ENCODE measurements at regions not wholly inside any gene's neighbourhood (a gene's known extent, or its start where the extent isn't known, plus 50 kb on each side); places are given as distances from the start of the nearest gene placed in this dataset.

GRCh38 chr2:12331698-12332097 lies 385.0 kb upstream of the TRIB2 start:
- no peak overlapping the region for H3K27ac ChIP-seq
- no peak for TF ChIP-seq POLR2A (IDR thresholded peaks at IDR 0.05)
- TF ChIP-seq, protein P1, sequence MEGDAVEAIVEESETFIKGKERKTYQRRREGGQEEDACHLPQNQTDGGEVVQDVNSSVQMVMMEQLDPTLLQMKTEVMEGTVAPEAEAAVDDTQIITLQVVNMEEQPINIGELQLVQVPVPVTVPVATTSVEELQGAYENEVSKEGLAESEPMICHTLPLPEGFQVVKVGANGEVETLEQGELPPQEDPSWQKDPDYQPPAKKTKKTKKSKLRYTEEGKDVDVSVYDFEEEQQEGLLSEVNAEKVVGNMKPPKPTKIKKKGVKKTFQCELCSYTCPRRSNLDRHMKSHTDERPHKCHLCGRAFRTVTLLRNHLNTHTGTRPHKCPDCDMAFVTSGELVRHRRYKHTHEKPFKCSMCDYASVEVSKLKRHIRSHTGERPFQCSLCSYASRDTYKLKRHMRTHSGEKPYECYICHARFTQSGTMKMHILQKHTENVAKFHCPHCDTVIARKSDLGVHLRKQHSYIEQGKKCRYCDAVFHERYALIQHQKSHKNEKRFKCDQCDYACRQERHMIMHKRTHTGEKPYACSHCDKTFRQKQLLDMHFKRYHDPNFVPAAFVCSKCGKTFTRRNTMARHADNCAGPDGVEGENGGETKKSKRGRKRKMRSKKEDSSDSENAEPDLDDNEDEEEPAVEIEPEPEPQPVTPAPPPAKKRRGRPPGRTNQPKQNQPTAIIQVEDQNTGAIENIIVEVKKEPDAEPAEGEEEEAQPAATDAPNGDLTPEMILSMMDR (IDR thresholded peaks at IDR 0.05): no peak
- H3K36me3 ChIP-seq: no peaks in the 10 kb centered on the region
- DNase-seq: no peak
- no peaks in the 10 kb centered on the region for H3K27me3 ChIP-seq
- H3K4me1 ChIP-seq: no peaks in the 10 kb centered on the region
- no peaks in the 10 kb centered on the region for H3K9me3 ChIP-seq
- no peak overlapping the region for H3K4me3 ChIP-seq

GRCh38 chr2:12333293-12333692 lies 383.4 kb upstream of the TRIB2 start:
- Histone ChIP-seq H3K27ac (no peak overlapping the region), H3K4me1 (no peaks in the 10 kb centered on the region), H3K27me3 (no peaks in the 10 kb centered on the region), H3K4me3 (no peak overlapping the region), H3K36me3 (no peaks in the 10 kb centered on the region), H3K9me3 (no peaks in the 10 kb centered on the region)
- TF ChIP-seq POLR2A (IDR thresholded peaks at IDR 0.05): no peak
- TF ChIP-seq, protein P1 (IDR thresholded peaks at IDR 0.05): no peak
- no peak for DNase-seq

GRCh38 chr2:12334412-12334966 lies 382.2 kb upstream of the TRIB2 start:
- no peaks in the 10 kb centered on the region for H3K9me3 ChIP-seq
- TF ChIP-seq, protein P1 (IDR thresholded peaks at IDR 0.05): no peak
- TF ChIP-seq POLR2A (IDR thresholded peaks at IDR 0.05): no peak
- no peak overlapping the region for H3K27ac ChIP-seq
- H3K36me3 ChIP-seq: no peaks in the 10 kb centered on the region
- H3K4me3 ChIP-seq: no peak overlapping the region
- no peaks in the 10 kb centered on the region for H3K4me1 ChIP-seq
- DNase-seq: no peak
- H3K27me3 ChIP-seq: no peaks in the 10 kb centered on the region

- Histone ChIP-seq H3K4me1 (no peaks in the 10 kb centered on the region), H3K4me3 (no peak overlapping the region), H3K27ac (no peak overlapping the region), H3K9me3 (no peaks in the 10 kb centered on the region), H3K36me3 (no peaks in the 10 kb centered on the region), H3K27me3 (no peaks in the 10 kb centered on the region)
- TF ChIP-seq, protein P1 (IDR thresholded peaks at IDR 0.05): no peak
- TF ChIP-seq POLR2A (IDR thresholded peaks at IDR 0.05): no peak
- no peak for DNase-seq
Measured at GRCh38 chr2:12335131-12335530, 381.6 kb upstream of the TRIB2 start.

DNA sequence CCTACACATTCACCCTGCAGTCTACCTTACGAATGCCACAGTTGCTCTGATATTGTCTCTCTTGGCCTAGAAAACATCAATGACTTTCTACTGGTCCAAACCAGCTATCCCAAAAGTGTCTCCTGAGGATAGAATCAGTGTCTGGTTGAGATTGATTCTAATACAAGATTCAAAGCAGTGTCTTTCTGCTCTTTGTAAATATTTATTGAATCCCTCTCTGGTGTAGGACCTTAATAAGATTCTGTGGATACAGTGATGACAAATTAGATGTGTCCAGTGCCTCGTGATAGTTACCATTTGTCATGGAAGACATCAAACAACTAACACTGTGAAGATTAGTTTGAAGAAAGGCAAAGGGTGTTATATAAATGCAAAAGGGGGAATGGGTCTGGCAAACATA lies 380.7 kb upstream of the TRIB2 start:
- no peak overlapping the region for H3K4me3 ChIP-seq
- TF ChIP-seq POLR2A (IDR thresholded peaks at IDR 0.05): no peak
- TF ChIP-seq, protein P1 (IDR thresholded peaks at IDR 0.05): no peak
- no peaks in the 10 kb centered on the region for H3K9me3 ChIP-seq
- no peak for DNase-seq
- H3K36me3 ChIP-seq: no peaks in the 10 kb centered on the region
- no peak overlapping the region for H3K27ac ChIP-seq
- H3K27me3 ChIP-seq: no peaks in the 10 kb centered on the region
- no peaks in the 10 kb centered on the region for H3K4me1 ChIP-seq

All from Peyer's patch (tissue), 4 donors.